IMR-90 (cell line): ENCODE measurements at regions not wholly inside any gene's neighbourhood (a gene's known extent, or its start where the extent isn't known, plus 50 kb on each side); places are given as distances from the start of the nearest gene placed in this dataset.

ENCODE experiments used
- ATAC-seq: fragments of 200-7000 bp; cut with Tn5 transposase; 2 replicates; pipeline ENCODE4 v1.9.1; 2020; ENCODE audit warnings: low read depth, mild to moderate bottlenecking, moderate library complexity
- BruUV-seq: library from RNA; stranded (reverse); fragments of 400-500 nt; replicated peaks from 2 replicates; lab custom pipeline; 2021; lab: Mats Ljungman, UMichigan
- CTCF ChIA-PET: fragments of 300-600 bp; formaldehyde crosslinking; extraction: SDS; loops from one replicate; lab custom pipeline; 2021; ENCODE audit warnings: antibody characterized with exemption; lab: Yijun Ruan, JAX
- POLR2A ChIA-PET: fragments of 300-600 bp; sonication (Branson Sonifier 250); formaldehyde crosslinking; loops from one replicate; lab custom pipeline; 2022; ENCODE audit warnings: antibody characterized with exemption; ENCODE audit not compliant: unreplicated experiment; lab: Charles Lee
- DNase-seq: peaks from one replicate; pipeline ENCODE4 v3.0.0; 2013
- H2AFZ ChIP-seq: replicated peaks from 2 replicates; pipeline ENCODE3; 2013; ENCODE audit warnings: low read length, mild to moderate bottlenecking; ENCODE audit not compliant: poor library complexity
- H2AK5ac ChIP-seq: 2 replicates; pipeline ENCODE4 v1.6.1; 2013; ENCODE audit warnings: low read depth, low read length, inconsistent platforms
- H2AK9ac ChIP-seq: replicated peaks from 2 replicates; pipeline ENCODE3; 2013; ENCODE audit warnings: mild to moderate bottlenecking, low read depth, low read length, moderate library complexity; ENCODE audit not compliant: poor library complexity
- H2BK120ac ChIP-seq: 2 replicates; pipeline ENCODE4 v1.6.1; 2013; ENCODE audit warnings: low read depth, low read length, inconsistent platforms
- H2BK15ac ChIP-seq: 3 replicates; pipeline ENCODE4 v1.6.1; 2013; ENCODE audit warnings: low read depth, low read length, inconsistent platforms
- H2BK20ac ChIP-seq: 2 replicates; pipeline ENCODE4 v1.6.1; 2013; ENCODE audit warnings: low read depth, mild to moderate bottlenecking, inconsistent platforms, low read length, moderate library complexity
- H2BK5ac ChIP-seq: 2 replicates; pipeline ENCODE4 v1.6.1; 2013; ENCODE audit warnings: mild to moderate bottlenecking, low read depth, low read length, inconsistent platforms; ENCODE audit not compliant: poor library complexity, severe bottlenecking
- H3K14ac ChIP-seq: replicated peaks from 2 replicates; pipeline ENCODE4 v1.6.1; 2013; ENCODE audit warnings: low read depth, low read length, inconsistent platforms
- H3K18ac ChIP-seq: 2 replicates; pipeline ENCODE4 v1.6.1; 2013; ENCODE audit warnings: low read depth, low read length, control low read depth
- H3K23ac ChIP-seq: 2 replicates; pipeline ENCODE4 v1.6.1; 2013; ENCODE audit warnings: low read depth, low read length, inconsistent platforms
- H3K27ac ChIP-seq: 2 replicates; pipeline ENCODE4 v1.5.1; 2013; ENCODE audit warnings: mild to moderate bottlenecking, control low read depth, low read length; ENCODE audit not compliant: insufficient read depth
- H3K27me3 ChIP-seq: 2 replicates; pipeline ENCODE4 v1.6.1; 2013; ENCODE audit warnings: low read length; ENCODE audit not compliant: control insufficient read depth, insufficient read depth
- H3K36me3 ChIP-seq: 2 replicates; pipeline ENCODE4 v1.6.1; 2013; ENCODE audit warnings: low read length, mixed read lengths; ENCODE audit not compliant: control insufficient read depth, insufficient read depth
- H3K4ac ChIP-seq: 2 replicates; pipeline ENCODE4 v1.6.1; 2013; ENCODE audit warnings: low read depth, low read length, inconsistent platforms
- H3K4me1 ChIP-seq: 2 replicates; pipeline ENCODE4 v1.6.1; 2013; ENCODE audit warnings: low read length, mixed read lengths; ENCODE audit not compliant: control insufficient read depth, insufficient read depth
- H3K4me2 ChIP-seq: 2 replicates; pipeline ENCODE4 v1.6.1; 2013; ENCODE audit warnings: low read depth, mild to moderate bottlenecking, control low read depth, low read length, moderate library complexity
- H3K4me3 ChIP-seq: 2 replicates; pipeline ENCODE4 v1.5.1; 2013; ENCODE audit warnings: low read depth, mild to moderate bottlenecking, control low read depth, low read length, moderate library complexity; ENCODE audit not compliant: insufficient read depth
- H3K56ac ChIP-seq: 2 replicates; pipeline ENCODE4 v1.6.1; 2013; ENCODE audit warnings: low read length, inconsistent platforms; ENCODE audit not compliant: insufficient read depth; ENCODE audit errors: extremely low read depth
- H3K79me1 ChIP-seq, 2 experiments: 2 replicates each; pipeline ENCODE4 v1.6.1; 2013; ENCODE audit warnings: low read length in 2 of 2, inconsistent platforms in 1 of 2, low read depth in 1 of 2
- H3K9ac ChIP-seq: 2 replicates; pipeline ENCODE4 v1.6.1; 2013; ENCODE audit warnings: low read depth, low read length, control low read depth
- H3K9me1 ChIP-seq: 2 replicates; pipeline ENCODE4 v1.6.1; 2013; ENCODE audit warnings: low read length, inconsistent platforms; ENCODE audit not compliant: insufficient read depth
- H3K9me3 ChIP-seq: 2 replicates; pipeline ENCODE4 v1.6.1; 2013; ENCODE audit warnings: low read length; ENCODE audit not compliant: control insufficient read depth, insufficient read depth
- H4K20me1 ChIP-seq: 2 replicates; pipeline ENCODE4 v1.6.1; 2013; ENCODE audit warnings: low read length, inconsistent platforms; ENCODE audit not compliant: insufficient read depth
- H4K5ac ChIP-seq: 2 replicates; pipeline ENCODE4 v1.6.1; 2013; ENCODE audit warnings: mild to moderate bottlenecking, low read depth, low read length, control low read depth
- H4K8ac ChIP-seq, 2 experiments: 2 replicates each; pipeline ENCODE4 v1.6.1; 2013; ENCODE audit warnings: low read depth in 2 of 2, low read length in 2 of 2, control low read depth in 1 of 2, inconsistent platforms in 1 of 2
- H4K91ac ChIP-seq: 2 replicates; pipeline ENCODE4 v1.6.1; 2013; ENCODE audit warnings: low read depth, low read length, inconsistent platforms; ENCODE audit not compliant: insufficient read depth
- BHLHE40 ChIP-seq: fragments of 150-350 bp; IDR thresholded peaks from 2 replicates; pipeline ENCODE4 v1.6.1; 2016; ENCODE audit warnings: mild to moderate bottlenecking, low read depth, low read length
- ELK1 ChIP-seq: fragments of 150-350 bp; IDR thresholded peaks from 2 replicates; pipeline ENCODE4 v1.6.1; 2016; ENCODE audit warnings: low read depth, mild to moderate bottlenecking, low read length, moderate library complexity, borderline replicate concordance
- FOS ChIP-seq: fragments of 150-350 bp; IDR thresholded peaks from 2 replicates; pipeline ENCODE4 v1.6.1; 2016; ENCODE audit warnings: low read depth, low read length
- NFE2L2 ChIP-seq: fragments of 150-350 bp; IDR thresholded peaks from 2 replicates; pipeline ENCODE4 v1.6.1; 2016; ENCODE audit warnings: low read depth, mild to moderate bottlenecking, low read length
- POLR2A ChIP-seq: IDR thresholded peaks from 2 replicates; pipeline ENCODE4 v1.6.1; 2012; ENCODE audit warnings: mild to moderate bottlenecking, low read depth, low read length
- RAD21 ChIP-seq: IDR thresholded peaks from 2 replicates; pipeline ENCODE4 v1.6.1; 2012; ENCODE audit warnings: low read length, improper control_type of control experiment
- RFX5 ChIP-seq: IDR thresholded peaks from 2 replicates; pipeline ENCODE4 v1.8.0; 2012; ENCODE audit warnings: low read depth, mild to moderate bottlenecking, low read length, moderate library complexity
- SMC3 ChIP-seq: fragments of 150-350 bp; IDR thresholded peaks from 2 replicates; pipeline ENCODE4 v1.6.1; 2016; ENCODE audit warnings: low read depth, mild to moderate bottlenecking, antibody characterized with exemption, low read length, moderate library complexity
- USF2 ChIP-seq: fragments of 150-350 bp; IDR thresholded peaks from 2 replicates; pipeline ENCODE4 v1.6.1; 2017; ENCODE audit warnings: mild to moderate bottlenecking, antibody characterized with exemption, low read length, low read depth
- dilution Hi-C: fragments of 300-500 bp; cut with HindIII; formaldehyde crosslinking; loops from one replicate; pipeline ENCODE4 v1.14.3; 2018; ENCODE audit warnings: low sequenced_read_pairs; ENCODE audit not compliant: unreplicated experiment
- in situ Hi-C: fragments of 300-500 bp; cut with MboI; formaldehyde crosslinking; loops from 3 replicates; pipeline ENCODE4 v1.14.3; 2019; ENCODE audit warnings: low sequenced_read_pairs, inconsistent platforms, mixed read lengths
- intact Hi-C: fragments of 100-400 bp; cut with micrococcal nuclease; formaldehyde crosslinking; loops from 2 replicates; pipeline ENCODE4 v1.10.0; 2022

- no peak overlapping the region for H3K14ac ChIP-seq
- TF ChIP-seq ELK1 = no peak
- no peak for TF ChIP-seq USF2
- TF ChIP-seq BHLHE40 = no peak
- TF ChIP-seq SMC3 = no peak
- no peak for TF ChIP-seq NFE2L2
- no peak for TF ChIP-seq FOS
- no peak for TF ChIP-seq POLR2A
- no peak for TF ChIP-seq RAD21
- TF ChIP-seq RFX5 = no peak
- no peaks in the 10 kb centered on the region for H3K27me3 ChIP-seq
- H3K23ac ChIP-seq = no peak overlapping the region
- no peaks in the 10 kb centered on the region for H3K4me1 ChIP-seq
- no peaks in the 10 kb centered on the region for H3K79me1 ChIP-seq
- H3K18ac ChIP-seq = no peak overlapping the region
- H4K8ac ChIP-seq = no peak overlapping the region
- no peaks in the 10 kb centered on the region for H3K9me1 ChIP-seq
- no peak overlapping the region for H3K9ac ChIP-seq
- no peak overlapping the region for H3K27ac ChIP-seq
- no peaks in the 10 kb centered on the region for H4K20me1 ChIP-seq
- no peak overlapping the region for H3K4ac ChIP-seq
- H2BK20ac ChIP-seq = no peak overlapping the region
- CTCF ChIA-PET = no interaction called here
- intact Hi-C loops (no loop called here), in situ Hi-C loops (no loop called here), dilution Hi-C loops (no loop called here)
- H2AK9ac ChIP-seq = no peak overlapping the region
- no peak for ATAC-seq
- no peak overlapping the region for H2BK5ac ChIP-seq
- H3K9me3 ChIP-seq = no peaks in the 10 kb centered on the region
- H2AK5ac ChIP-seq = no peak overlapping the region
- no TSS peak for BruUV-seq
- H3K4me2 ChIP-seq = no peak overlapping the region
- no peak overlapping the region for H4K5ac ChIP-seq
- H3K56ac ChIP-seq = no peak overlapping the region
- no peak overlapping the region for H3K4me3 ChIP-seq
- no peak overlapping the region for H2BK15ac ChIP-seq
- no peak overlapping the region for H2BK120ac ChIP-seq
- no peaks in the 10 kb centered on the region for H3K36me3 ChIP-seq
- POLR2A ChIA-PET = no interaction called here
- DNase-seq = no peak
- no peak overlapping the region for H2AFZ ChIP-seq
- H4K91ac ChIP-seq = no peak overlapping the region
These were observed 255.9 kb upstream of the CXCR4 start for GRCh38 chr2:136373841-136374240.
